ENCODE measurements at regions not wholly inside any gene's neighbourhood (a gene's known extent, or its start where the extent isn't known, plus 50 kb on each side); places are given as distances from the start of the nearest gene placed in this dataset.

GRCh38 chr20:51154708-51155690 is 132.1 kb upstream of the KCNG1 start:
- H3K4me3 ChIP-seq (ENCODE audit: low read depth, low read length) = no peak overlapping the region
- ChIA-PET CTCF (interaction anchor here (0.6 kb wide), 1 partner anchor 10 kb away, joined by 3 read pairs; no protein-coding TSS in a partner anchor), POLR2A (no interaction called here)
- no peak for DNase-seq (ENCODE audit: low read depth, low spot score)
- no peak for TF ChIP-seq CTCF (IDR thresholded peaks at IDR 0.05; ENCODE audit: insufficient read depth, low read length, missing control alignments)

GRCh38 chr20:51153867-51154707 is 131.2 kb upstream of the KCNG1 start:
- CTCF ChIA-PET = interaction anchor here (0.6 kb wide), 1 partner anchor 9 kb away, joined by 3 read pairs; no protein-coding TSS in a partner anchor
- no peak overlapping the region for H3K4me3 ChIP-seq (ENCODE audit: low read depth, low read length)
- TF ChIP-seq CTCF (IDR thresholded peaks at IDR 0.05; ENCODE audit: insufficient read depth, low read length, missing control alignments) = no peak
- POLR2A ChIA-PET = no interaction called here
- no peak for DNase-seq (ENCODE audit: low read depth, low spot score)

- POLR2A ChIA-PET = no interaction called here
- CTCF ChIA-PET = interaction anchor here (0.6 kb wide), 1 partner anchor 787 kb away, joined by 3 read pairs; no protein-coding TSS in a partner anchor
- no peak for DNase-seq (ENCODE audit: low read depth, low spot score)
- H3K4me3 ChIP-seq (ENCODE audit: low read depth, low read length) = no peak overlapping the region
- no peak for TF ChIP-seq CTCF (IDR thresholded peaks at IDR 0.05; ENCODE audit: insufficient read depth, low read length, missing control alignments)
These were observed 126.0 kb upstream of the KCNG1 start for GRCh38 chr20:51148941-51149340.

GRCh38 chr20:51144476-51144875 is 121.6 kb upstream of the KCNG1 start:
- H3K4me3 ChIP-seq (ENCODE audit: low read depth, low read length) = no peak overlapping the region
- ChIA-PET CTCF (interaction anchor here (0.6 kb wide), 1 partner anchor 10 kb away, joined by 3 read pairs; no protein-coding TSS in a partner anchor), POLR2A (no interaction called here)
- DNase-seq (ENCODE audit: low read depth, low spot score) = no peak
- no peak for TF ChIP-seq CTCF (IDR thresholded peaks at IDR 0.05; ENCODE audit: insufficient read depth, low read length, missing control alignments)

GRCh38 chr20:51143652-51144051 is 120.7 kb upstream of the KCNG1 start:
- DNase-seq (ENCODE audit: low read depth, low spot score) = no peak
- ChIA-PET CTCF (interaction anchor here (0.7 kb wide), 2 partner anchors 9 to 124 kb away, joined by 3 read pairs; no protein-coding TSS in a partner anchor), POLR2A (no interaction called here)
- H3K4me3 ChIP-seq (ENCODE audit: low read depth, low read length) = no peak overlapping the region
- no peak for TF ChIP-seq CTCF (IDR thresholded peaks at IDR 0.05; ENCODE audit: insufficient read depth, low read length, missing control alignments)

- POLR2A ChIA-PET = no interaction called here
- CTCF ChIA-PET = no interaction called here
- no peak for TF ChIP-seq CTCF (IDR thresholded peaks at IDR 0.05; ENCODE audit: insufficient read depth, low read length, missing control alignments)
- no peak for DNase-seq (ENCODE audit: low read depth, low spot score)
- H3K4me3 ChIP-seq (ENCODE audit: low read depth, low read length) = no peak overlapping the region
These were observed 119.5 kb upstream of the KCNG1 start for GRCh38 chr20:51142448-51142847.

All from AG04449 (cell line).